GM19239 (cell line): ENCODE measurements at regions not wholly inside any gene's neighbourhood (a gene's known extent, or its start where the extent isn't known, plus 50 kb on each side); places are given as distances from the start of the nearest gene placed in this dataset.
A peak's percentile ranks its signal among the peaks of the same experiment; 100 is the strongest.

Experiments
- DNase-seq: peaks from one replicate; pipeline ENCODE4 v3.0.0; 2011; ENCODE audit warnings: low spot score; ENCODE audit not compliant: insufficient read length
- FAIRE-seq: peaks from 2 replicates; lab custom pipeline; 2011; peaks lifted over from hg19 to GRCh38; lab: Jason Lieb, UNC

DNA sequence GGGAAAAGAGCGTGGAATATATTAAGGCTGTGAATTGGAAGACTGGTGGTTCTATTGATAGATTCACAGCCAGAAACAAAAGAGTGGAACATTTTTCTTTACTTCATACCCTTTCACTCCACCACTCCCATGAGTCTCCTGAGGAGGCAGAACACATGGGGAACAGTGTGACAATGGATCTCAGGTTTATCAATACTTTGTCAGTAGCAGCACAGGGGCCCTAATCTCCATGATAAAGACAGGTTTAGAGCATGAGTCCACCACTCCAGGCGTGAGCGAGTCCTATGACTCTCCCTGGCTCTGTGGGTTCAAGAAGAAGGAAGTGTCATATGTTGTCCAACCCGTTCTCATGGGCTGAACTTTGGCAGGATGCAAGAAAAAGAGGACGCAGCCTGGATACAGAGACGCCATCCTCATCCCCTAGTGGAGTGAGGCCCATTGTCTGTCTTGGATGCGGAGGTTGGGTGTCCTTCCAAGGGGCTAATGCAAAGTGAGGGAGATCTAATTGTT lies 361.2 kb downstream of the TMEM114 start:
- DNase-seq (no peak), FAIRE-seq (no peak)

DNA sequence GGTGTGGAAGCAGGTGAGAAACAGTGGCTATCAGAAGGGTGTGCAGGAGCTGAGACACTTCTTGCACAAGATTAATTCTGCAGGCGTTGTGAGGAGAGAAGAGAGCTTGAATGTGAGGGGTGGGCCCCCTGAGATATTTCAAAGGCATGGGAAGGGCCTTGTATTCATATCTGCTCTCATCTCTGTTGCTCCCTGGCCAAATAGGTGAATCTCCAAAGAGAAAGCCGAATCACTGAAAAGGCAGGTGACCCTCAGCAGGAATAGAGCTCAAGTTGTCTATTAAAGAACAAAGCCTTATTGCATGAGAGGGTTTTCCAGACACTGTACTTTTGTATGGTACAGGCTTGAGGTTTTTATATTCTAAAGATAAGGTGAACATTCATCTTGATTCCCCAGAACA lies 373.1 kb downstream of the TMEM114 start:
- no peak for FAIRE-seq
- no peak for DNase-seq

DNA sequence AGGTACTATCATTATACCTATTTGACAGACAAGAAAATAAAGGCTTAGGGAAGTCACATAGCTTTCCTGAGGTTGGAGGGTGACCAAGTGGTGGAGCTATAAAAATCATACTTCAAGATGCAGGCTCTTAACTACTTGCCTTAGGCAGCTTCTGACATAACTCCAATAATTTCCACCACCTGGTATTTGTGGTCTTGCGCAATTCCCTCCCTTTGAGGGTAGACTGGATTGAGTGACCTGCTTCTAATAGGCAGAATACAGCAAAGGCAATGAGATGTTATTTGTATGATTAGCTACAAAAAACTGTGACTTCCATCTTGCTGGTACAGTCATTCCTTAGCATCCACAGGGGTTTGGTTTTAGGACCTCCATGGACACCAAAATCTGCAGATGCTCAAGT lies 385.5 kb downstream of the TMEM114 start:
- FAIRE-seq, result no peak
- no peak for DNase-seq

DNA sequence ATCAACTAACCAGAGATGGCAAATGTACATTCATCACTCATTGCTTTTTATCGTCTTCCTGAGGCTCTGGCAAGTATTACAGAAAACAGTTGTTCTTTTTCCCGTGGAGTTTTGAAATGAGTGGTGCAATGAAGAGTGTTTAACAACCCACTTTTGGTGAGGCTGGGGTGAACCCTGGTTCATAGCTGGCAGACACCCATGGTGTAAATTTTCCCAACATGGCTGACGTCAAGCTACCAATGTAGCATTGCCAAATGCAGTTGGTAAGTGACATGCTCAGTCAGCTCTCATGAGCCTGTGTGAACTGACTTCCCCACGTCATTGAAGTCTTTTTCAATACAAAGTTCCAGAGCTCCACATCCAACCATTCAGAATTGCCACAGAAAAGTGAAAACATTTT lies 386.2 kb downstream of the TMEM114 start:
- FAIRE-seq (no peak), DNase-seq (no peak)

DNA sequence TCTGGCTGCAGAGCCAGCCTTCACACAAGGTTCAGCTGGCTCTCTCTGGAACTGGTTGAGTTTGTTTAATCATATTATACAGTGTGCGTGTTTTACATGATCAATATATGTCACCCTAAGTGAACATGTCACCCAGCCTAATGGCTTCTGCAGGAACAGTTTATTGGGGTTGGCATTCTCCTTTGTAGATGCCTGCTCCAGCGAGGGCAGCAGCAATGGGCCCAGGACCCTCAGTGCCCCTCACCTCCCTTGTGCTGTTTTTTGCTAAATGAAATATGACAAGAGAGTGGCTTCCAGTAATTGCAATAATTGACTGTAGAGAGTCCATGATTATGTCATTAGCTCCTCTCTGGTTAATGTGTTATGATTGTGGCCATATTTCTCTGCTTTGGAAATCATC lies 387.2 kb downstream of the TMEM114 start:
- no peak for DNase-seq
- no peak for FAIRE-seq

DNA sequence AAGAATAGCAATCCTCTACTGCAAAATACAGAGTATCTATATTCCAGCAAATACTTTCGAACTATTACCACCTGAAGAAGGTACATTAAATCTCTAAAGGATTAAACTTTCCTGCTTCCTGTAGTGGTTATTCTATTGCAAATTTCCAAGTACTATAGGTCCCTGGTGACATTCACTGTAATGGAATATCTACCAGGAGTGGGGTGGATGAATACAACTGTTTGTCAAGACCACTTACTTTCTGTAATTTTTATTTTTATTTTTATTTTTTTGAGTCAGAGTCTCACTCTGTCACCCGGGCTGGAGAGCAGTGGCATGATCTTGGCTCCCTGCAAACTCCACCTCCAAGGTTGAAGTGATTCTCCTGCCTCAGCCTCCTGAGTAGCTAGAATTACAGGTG lies 389.5 kb downstream of the TMEM114 start:
- no peak for FAIRE-seq
- DNase-seq, result no peak

DNA sequence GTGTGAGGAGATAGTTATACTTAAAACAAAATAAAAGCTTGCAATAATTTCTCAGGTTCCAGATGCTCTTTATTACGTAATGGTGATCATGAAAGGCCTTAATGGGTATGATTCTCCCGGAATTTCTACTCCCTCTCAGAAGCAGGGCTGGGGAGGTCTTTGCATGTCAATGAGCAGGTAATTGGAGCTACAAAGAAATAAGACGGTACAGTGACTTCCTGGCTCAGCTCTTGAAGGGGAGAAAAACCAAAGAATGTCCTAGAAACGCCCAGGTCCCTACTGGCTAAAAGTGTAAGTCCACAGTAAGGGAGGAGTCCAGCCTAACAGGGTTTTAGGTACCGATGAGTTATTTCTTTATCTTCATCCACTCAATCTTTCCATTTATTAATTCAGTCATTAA lies 390.9 kb downstream of the TMEM114 start:
- DNase-seq (no peak), FAIRE-seq (no peak)

DNA sequence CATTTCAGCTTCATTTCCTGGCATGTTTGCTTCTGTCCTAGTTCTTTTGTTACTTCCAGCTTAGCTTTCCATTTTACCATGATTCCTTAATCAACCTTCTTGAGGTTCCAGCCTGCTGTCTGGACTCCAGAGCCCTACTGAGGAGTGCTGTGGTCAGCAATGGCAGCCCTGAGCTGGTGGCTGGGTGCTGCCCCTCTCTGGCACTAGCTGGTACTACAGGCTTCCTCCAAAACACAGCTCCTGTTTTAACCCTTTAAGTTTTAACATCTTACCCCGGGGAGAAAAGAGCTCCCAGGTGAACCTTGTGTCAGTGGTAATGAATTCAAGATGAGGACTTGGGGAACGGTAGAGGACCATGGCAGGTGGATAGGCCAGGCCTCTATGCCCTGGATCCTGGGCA lies 395.5 kb downstream of the TMEM114 start:
- no peak for FAIRE-seq
- no peak for DNase-seq

DNA sequence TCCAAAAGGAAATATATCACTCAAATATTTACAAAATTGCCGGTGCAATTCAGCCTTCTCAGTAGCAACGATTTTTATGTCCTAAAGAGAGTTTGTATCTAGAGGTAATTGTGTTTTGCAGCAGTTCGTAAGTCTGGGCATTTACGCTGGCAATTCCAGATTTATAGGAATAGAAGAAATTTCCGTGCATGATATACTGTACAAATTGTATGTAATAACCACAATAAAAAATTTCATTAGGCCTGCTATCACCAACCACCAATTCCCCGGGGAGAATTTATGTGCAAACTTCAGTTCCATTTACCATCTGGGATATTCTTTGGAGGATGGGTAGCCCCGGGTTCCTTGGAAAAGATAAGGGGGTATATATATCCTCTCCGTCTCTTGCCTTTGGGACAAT lies 401.5 kb downstream of the TMEM114 start:
- no peak for DNase-seq
- no peak for FAIRE-seq

DNA sequence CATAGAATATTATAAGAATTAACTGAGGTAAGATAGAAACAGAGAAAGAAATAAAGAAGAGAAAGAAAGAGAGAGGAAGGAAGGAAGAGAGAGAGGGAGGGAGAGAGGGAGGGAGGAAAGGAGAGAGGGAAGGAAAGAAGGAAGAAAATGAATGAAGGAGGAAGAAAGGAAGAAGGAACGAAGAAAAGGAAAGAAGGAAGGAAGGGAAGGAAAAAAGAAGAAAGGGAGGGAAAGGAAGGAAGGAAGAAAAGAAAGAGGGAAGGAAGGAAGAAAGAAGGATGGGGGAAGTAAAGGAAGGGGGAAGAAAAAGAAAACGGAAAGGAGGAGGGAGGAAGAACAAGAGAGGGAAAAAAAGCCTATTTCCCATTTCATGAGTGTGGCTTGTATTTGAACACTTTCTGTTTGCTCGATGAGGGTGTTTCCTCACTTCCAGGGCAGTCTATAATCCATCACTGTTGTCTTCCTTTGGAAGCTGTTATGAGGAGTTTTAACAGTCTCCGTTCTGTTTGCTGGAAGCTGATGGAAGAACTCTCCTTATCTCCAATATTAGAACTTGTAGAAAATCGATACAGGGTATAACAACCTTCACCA lies 402.4 kb downstream of the TMEM114 start:
- DNase-seq (no peak), FAIRE-seq (no peak)

DNA sequence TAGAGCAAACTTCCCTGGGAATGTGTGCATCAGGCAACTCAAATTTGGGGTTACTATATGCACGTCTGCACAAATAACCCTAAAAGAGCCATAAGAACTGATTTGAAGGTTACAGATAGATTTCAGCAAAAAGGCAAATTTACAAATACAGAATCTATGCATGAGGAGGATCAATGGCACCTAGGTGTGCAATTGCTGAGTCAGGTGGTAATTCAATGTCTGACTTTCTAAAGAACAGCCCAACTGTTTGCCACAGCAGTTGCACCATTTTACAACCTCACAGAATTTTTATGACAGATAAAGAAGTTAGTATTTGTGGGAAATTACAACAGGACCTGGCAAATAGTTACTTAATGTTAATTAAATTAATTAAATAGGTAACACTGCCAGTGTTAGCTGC lies 405.5 kb downstream of the TMEM114 start:
- DNase-seq (no peak), FAIRE-seq (no peak)

DNA sequence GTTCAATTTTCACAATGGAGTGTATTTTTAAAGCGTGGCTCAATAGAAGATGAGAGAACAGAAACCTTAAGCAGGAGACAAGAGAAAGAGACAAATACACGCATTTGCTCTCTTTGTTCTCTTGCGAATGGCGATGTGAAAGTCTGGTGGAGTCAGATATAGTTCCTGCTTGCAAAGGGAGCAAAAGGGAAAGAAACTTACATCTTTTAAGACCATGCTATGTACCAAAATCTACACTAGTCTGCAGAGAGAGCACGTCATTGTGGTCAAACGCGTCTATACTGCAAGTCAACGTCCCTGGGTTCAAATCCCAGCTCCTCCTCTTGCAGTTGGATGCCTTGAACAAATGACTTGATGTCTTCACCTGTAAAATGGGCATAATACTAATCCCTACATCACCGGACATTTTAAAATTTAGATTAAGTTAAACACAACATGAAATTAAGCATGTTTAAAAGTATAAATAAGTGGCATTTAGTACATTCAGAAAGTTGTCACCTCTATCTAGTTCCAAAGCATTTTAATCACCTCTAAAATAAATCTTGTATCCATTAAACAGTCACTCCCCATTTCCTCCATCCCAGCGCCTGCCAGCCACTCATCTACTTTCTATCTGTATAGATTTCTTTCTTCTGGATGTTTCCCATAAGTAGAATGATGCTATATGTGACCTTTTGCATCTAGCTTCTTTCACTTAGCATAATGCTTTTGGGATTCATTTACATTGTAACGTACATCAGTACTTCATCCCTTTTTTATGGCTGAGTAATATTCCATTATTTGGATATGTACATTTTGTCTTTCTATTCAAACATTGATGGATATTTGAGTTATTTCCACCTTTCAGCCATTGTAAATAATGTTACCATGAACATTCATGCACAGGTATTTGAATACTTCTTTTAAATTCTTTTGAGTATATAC lies 406.9 kb downstream of the TMEM114 start:
- FAIRE-seq (no peak), DNase-seq (no peak)

DNA sequence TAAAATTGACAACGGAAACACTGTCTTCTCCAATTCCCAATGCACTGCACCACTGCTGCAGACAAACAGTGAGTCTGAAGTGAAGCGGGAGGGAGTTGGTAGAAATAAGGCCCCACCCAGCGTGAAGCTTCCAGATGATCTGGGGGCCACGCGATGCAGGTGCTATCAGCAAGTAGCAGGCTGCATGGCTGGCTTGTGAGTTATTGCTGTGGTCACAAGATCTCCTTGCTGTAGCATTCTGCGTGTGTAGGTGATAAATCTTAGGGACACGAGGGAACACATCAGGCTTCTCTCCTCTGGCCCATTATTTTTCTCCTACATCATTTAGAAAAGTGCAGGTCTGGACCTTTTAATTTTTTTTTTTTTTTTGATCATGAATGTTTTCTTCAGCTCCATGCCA lies 407.6 kb downstream of the TMEM114 start:
- FAIRE-seq (no peak), DNase-seq (no peak)

DNA sequence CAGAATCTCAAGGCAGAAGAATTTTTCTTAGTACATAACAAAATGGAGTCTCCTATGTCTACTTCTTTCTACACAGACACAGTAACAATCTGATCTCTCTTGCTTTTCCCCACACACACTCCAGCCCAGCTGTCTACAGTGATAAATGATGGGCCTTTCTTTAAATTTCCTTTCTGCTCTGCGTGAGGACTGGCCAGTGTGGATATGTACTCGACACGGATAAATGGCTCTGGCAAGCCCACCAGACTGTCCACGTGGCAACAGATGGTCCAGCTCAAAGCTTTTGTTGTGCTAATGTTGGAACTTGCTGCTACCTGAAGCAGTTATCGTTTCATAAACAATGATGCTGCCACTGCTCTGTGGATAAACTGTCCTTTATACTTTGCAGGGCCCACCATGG lies 410.7 kb downstream of the TMEM114 start:
- no peak for FAIRE-seq

DNA sequence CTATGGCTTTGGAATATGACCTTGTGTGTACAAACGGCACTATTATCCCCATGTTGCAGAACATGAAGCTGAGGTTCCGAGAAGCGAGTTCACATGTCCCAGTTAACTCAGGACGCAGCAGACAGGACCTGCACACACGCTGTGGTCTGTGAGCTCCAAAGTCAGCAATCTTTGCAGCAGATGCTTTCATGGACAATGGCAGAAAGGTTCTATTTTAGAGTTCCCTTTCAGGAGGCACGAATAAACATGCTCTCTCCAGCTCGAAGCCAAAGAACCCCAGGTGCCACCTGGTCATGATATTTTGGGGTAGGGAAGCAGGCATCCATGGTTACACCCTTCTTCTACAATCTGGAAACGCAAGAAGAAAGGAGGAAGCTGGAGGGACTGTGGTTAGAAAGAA lies 412.0 kb downstream of the TMEM114 start:
- FAIRE-seq (no peak), DNase-seq (no peak)

More for the DNA sequence above, 410.7 kb downstream of the TMEM114 start:
- no peak for DNase-seq

DNA sequence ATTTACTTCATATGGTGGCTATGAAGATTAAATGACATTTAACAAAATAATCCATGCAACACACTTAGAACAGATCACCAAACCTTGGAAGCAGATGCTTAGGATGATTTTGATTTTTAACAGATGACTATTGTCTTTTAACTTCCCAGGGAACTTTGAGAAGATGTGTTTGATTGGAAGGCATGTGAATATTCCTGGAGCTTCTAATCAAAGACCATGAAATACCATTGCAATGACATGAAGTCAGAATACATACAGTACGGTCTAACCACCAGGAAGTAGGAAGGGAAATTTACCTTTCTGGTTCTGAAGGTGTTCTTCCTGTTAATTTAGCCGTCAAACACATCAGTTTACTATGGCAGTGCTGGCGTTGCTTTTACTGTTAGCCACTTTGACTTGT lies 414.9 kb downstream of the TMEM114 start:
- DNase-seq, result no peak
- no peak for FAIRE-seq

DNA sequence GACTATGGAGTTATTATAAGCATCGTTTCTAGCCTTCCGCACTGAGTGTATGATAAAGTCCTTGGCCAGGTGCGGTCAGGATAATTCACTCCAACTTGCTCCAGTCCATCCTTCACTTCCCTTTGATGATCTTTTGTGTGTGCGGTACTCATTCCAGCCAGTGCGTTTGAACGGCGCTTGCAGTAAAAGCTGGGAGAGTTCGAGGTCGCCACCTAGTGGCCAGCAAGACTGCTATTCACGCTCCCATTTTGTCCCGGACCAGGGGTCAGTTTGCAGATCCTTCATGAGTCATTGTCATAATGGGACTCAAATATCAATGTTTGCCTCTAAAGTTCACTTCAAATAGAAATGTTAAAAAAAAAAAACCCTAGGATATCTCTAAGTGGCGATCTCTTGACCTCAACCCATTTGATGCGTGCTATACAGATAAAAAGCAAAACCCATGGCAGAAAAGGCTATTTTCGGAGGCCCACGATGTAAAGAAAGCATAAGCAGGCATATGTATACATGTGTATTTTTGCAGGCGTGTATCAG lies 417.1 kb downstream of the TMEM114 start:
- FAIRE-seq, result peak; percentile 72
- peak; percentile 36 for DNase-seq

DNA sequence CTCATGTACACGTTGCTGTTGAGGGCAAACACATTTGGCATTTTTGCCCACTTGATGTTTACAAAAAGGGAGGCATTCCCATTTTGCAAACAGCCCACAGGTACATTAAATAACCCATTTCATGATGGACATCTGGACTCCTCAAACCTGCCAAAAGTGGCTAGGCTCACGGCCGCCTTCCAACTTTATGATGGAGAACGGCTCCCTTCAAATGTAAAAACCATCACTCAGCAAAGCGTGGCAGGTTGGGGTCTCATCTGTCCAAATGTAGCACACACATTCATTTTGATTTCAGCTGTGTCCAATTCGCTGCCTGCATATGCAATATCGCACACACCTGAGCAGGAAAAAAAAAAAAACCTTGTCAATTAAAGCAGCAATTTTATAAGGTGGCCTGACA lies 417.8 kb downstream of the TMEM114 start:
- FAIRE-seq, result no peak
- DNase-seq, result no peak

DNA sequence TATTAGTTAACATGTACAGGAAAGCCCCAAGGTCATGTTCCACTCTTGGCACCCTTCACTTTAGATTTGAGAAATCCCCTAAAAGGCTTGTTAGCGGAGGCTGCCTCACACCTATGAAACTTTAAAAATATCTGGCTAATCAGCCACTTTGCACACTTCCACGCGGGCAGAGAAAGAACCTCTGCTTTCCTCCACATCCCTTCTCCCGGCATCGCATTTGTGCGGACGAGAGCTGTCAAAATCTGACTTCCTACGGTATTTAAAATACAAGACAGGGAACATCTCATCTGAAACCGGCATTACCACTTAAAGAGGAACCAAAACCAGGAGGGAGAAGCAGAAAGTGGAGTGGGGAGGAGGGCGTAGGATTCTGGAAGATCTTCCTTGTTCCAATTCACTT lies 422.3 kb downstream of the TMEM114 start:
- FAIRE-seq (no peak), DNase-seq (no peak)

DNA sequence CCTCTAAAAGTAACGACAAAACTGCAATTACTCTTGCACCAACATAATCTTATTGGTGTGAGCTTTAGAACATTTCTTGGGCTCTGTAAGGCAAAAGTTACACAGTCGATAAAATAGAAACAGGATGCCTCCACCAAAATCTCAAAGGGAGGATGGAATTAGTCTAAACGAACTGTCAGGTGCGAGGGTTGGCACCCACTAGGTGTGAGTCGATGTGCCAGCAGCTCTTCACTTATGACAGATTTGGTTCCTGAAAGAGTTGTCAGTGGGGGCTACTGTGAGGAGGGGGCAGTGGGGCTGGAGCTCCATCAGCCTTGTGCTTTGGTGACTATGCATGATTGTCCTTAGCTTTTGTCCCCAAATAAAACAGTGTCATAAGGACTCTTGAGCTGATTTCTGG lies 422.9 kb downstream of the TMEM114 start:
- no peak for DNase-seq
- FAIRE-seq, result no peak

DNA sequence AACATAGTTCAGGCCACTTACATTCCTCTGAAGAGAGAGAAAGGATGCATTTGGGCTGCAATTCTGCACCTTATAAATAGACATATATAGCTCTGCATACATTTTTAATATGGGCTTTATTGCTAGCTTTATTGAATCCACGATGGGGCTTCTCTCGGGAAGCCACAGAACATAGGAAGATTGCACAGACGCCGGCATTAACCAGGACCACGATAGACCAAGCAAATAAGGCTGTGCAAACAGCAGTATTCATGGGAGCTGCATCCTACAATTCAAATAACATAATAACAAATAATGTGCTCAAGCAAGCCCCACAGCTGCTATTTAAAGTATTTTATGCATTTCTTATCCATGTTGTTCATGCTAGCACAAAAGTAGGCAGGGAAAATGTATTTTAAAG lies 432.3 kb downstream of the TMEM114 start:
- no peak for FAIRE-seq
- no peak for DNase-seq
